GM12864 (cell line): ENCODE measurements at regions not wholly inside any gene's neighbourhood (a gene's known extent, or its start where the extent isn't known, plus 50 kb on each side); places are given as distances from the start of the nearest gene placed in this dataset.

Source experiments
- DNase-seq: peaks from one replicate; pipeline ENCODE4 v3.0.0-alpha.2; 2011; ENCODE audit warnings: low read depth
- H3K4me3 ChIP-seq: 2 replicates; pipeline ENCODE4 v1.5.1; 2011; ENCODE audit warnings: mild to moderate bottlenecking, low read depth, low read length, control low read depth
- CTCF ChIP-seq: IDR thresholded peaks from 2 replicates; pipeline ENCODE4 v1.5.1; 2011; ENCODE audit warnings: low read depth, mild to moderate bottlenecking, moderate library complexity, low read length, control low read depth, inconsistent platforms; ENCODE audit errors: missing control alignments

DNA sequence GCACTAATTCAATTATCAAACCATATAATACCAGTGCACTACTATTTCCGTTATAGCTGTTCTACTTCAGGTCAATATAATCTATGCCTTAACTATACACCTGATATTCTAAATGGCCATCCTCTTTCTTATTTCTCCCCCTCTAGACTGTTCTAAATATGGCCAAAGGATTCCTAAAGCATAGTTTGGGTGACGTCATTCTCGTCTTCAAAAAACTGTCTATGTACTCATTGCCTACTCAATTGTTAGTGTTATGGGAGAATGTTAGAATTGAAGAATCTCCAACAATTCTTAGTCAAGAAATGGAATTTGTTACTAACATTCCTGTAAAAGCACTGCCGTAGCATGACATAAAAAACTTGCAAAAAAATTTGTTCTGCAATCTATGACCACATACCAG is 431.1 kb upstream of the ANO3 start:
- TF ChIP-seq CTCF = no peak
- no peak overlapping the region for H3K4me3 ChIP-seq
- no peak for DNase-seq

GRCh38 chr11:25901415-25901814 is 430.5 kb upstream of the ANO3 start:
- DNase-seq = no peak
- H3K4me3 ChIP-seq = no peak overlapping the region
- TF ChIP-seq CTCF = no peak

DNA sequence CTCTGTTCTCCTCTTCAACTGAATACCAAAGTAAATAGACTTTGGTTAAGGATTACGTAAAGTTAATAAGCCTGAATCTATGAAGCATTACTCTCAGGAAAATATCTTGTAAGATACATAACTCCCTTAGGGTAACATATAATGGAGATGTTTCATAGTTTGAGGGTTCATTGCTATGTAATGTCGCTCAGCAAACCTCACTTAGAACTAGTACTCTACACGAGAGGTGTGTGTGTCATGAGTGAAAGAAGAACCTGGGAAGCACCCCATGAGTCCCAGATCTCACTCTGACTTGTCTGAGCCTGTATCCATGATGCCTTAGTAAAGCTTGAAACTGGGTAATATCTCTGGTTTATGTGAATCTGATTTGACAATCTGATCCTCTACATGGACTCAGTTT is 429.5 kb upstream of the ANO3 start:
- DNase-seq = no peak
- no peak overlapping the region for H3K4me3 ChIP-seq
- TF ChIP-seq CTCF = no peak

GRCh38 chr11:25908726-25909125 is 423.2 kb upstream of the ANO3 start:
- no peak overlapping the region for H3K4me3 ChIP-seq
- TF ChIP-seq CTCF = no peak
- DNase-seq = no peak

- no peak for DNase-seq
- H3K4me3 ChIP-seq = no peak overlapping the region
- TF ChIP-seq CTCF = no peak
Measured at GRCh38 chr11:25910086-25910485, 421.8 kb upstream of the ANO3 start.

- DNase-seq = no peak
- TF ChIP-seq CTCF = no peak
- no peak overlapping the region for H3K4me3 ChIP-seq
Measured at GRCh38 chr11:25920356-25920755, 411.6 kb upstream of the ANO3 start.

- no peak for DNase-seq
- TF ChIP-seq CTCF = no peak
- no peak overlapping the region for H3K4me3 ChIP-seq
Measured at GRCh38 chr11:25924586-25924985, 407.3 kb upstream of the ANO3 start.
